ENCODE measurements at regions not wholly inside any gene's neighbourhood (a gene's known extent, or its start where the extent isn't known, plus 50 kb on each side); places are given as distances from the start of the nearest gene placed in this dataset.

DNA sequence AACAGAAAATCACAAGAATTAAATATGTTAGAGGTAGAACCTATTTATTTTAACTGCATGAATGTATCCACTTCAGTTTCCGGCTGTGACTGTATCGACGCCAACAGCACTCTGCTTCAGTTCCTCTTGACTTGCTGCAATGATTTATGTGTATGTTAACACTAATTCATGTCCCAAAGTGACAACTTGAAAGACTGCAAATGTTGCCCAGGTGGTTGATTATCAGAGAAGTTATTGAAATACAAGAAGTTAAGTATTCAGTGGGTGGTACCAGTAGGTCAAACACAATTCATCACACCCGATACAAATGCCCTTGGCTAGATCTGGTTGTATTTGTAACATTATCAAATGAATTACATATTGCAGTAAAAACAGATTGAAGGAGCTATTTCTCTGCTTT lies 622.7 kb upstream of the CDH18 start:
- no peak for DNase-seq (ENCODE audit: low spot score)
- TF ChIP-seq, protein P1, sequence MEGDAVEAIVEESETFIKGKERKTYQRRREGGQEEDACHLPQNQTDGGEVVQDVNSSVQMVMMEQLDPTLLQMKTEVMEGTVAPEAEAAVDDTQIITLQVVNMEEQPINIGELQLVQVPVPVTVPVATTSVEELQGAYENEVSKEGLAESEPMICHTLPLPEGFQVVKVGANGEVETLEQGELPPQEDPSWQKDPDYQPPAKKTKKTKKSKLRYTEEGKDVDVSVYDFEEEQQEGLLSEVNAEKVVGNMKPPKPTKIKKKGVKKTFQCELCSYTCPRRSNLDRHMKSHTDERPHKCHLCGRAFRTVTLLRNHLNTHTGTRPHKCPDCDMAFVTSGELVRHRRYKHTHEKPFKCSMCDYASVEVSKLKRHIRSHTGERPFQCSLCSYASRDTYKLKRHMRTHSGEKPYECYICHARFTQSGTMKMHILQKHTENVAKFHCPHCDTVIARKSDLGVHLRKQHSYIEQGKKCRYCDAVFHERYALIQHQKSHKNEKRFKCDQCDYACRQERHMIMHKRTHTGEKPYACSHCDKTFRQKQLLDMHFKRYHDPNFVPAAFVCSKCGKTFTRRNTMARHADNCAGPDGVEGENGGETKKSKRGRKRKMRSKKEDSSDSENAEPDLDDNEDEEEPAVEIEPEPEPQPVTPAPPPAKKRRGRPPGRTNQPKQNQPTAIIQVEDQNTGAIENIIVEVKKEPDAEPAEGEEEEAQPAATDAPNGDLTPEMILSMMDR (IDR thresholded peaks at IDR 0.05; ENCODE audit: borderline replicate concordance, control extremely low read depth, extremely low read depth, insufficient read depth, missing control alignments): no peak
- in situ Hi-C loops (cut with MboI; ENCODE audit: low sequenced_read_pairs, unreplicated experiment): no loop called here

DNA sequence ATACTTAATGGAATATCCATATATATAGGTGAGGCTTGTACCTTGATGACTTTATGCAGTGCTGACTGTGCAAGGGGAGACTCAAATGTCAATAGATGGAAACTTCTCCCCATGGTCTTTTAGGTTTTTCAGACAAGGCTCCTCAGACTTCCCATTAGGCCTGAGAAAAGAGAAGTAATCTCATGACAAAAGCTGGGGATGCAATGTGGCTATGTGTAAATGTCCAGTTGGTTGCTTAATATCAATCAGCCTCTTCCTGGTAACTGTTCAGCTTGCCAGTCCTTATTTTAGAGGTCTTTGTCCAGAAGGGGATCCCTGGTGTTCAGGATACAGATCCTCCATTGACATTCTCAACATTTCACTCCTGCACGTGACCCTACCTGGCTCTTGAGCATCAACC lies 621.1 kb upstream of the CDH18 start:
- TF ChIP-seq, protein P1 (IDR thresholded peaks at IDR 0.05; ENCODE audit: borderline replicate concordance, control extremely low read depth, extremely low read depth, insufficient read depth, missing control alignments): no peak
- in situ Hi-C loops (cut with MboI; ENCODE audit: low sequenced_read_pairs, unreplicated experiment): no loop called here
- DNase-seq (ENCODE audit: low spot score): no peak

DNA sequence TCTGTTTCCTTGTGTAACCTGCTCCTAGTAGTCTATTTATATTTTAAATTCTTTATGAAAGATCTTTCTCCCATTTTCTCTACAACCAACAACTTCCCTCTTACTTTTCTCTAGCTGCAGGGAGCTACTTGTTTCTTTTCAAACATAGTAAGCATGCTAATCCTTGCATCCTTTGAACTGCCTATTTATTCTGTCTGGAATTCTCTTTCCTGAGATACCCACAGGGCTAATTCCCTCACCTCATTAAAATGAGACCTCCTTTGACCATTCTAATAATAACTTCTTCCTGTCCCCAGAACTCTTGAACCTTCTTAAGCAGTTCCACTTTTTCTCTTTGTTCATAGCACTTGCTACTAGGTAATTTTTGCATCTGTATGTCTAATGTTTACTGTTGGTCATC lies 620.6 kb upstream of the CDH18 start:
- DNase-seq (ENCODE audit: low spot score): no peak
- TF ChIP-seq, protein P1 (IDR thresholded peaks at IDR 0.05; ENCODE audit: borderline replicate concordance, control extremely low read depth, extremely low read depth, insufficient read depth, missing control alignments): no peak

DNA sequence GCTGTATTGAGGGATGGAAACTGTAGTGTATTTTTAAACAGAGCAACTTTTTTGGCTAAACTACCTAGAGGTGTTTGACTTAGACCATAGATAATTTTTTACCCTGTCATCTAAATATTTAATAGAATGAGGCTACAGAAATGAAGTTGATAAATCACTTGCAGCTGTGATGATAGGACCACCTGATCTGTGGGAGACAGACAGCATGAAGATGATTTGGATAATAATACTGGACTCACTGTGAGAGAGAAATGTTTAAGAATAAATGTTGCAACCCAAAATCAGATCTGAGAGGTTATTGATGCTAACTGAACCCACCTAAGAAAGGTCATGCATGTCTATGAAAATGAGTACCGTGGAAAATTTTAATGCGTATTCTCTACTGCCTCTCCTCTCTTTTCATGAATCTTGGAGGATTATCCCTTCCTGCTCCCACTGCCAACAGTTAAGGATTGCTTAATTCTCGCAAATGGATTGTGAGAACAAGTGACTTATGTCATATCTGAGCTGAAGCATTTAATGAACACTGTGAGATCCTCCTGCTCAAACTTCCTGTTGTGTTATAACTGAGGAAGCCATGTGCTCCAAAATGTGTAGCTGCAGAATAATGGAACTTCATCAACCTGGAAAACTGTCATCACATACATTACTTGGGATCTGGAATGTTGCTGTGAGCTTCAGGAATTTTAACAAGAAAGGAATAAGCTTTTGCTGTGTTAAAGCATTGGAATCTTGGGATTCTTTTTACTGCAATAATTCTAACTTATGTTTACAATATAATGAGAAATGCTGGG lies 617.9 kb upstream of the CDH18 start:
- in situ Hi-C loops (cut with MboI; ENCODE audit: low sequenced_read_pairs, unreplicated experiment): no loop called here
- no peak for DNase-seq (ENCODE audit: low spot score)
- TF ChIP-seq, protein P1 (IDR thresholded peaks at IDR 0.05; ENCODE audit: borderline replicate concordance, control extremely low read depth, extremely low read depth, insufficient read depth, missing control alignments): no peak

More for the DNA sequence above, 620.6 kb upstream of the CDH18 start:
- in situ Hi-C loops (cut with MboI; ENCODE audit: low sequenced_read_pairs, unreplicated experiment): no loop called here

DNA sequence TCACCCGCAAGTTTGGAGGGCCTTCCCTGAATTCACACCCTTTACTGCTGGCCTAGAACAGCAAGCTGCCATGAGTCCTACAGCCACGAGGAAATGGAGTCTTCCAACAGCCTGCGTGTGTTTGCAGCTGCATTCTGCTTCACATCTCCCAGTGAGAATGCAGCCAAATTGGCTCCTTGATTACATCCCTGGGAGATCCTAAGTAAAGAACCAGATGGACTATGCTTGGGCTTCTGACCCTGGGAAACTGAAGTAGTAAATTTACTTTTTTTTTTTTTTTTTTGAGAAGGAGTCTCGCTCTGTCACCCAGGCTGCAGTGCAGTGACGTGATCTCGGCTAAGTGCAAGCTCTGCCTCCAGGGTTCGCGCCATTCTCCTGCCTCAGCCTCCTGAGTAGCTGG lies 617.0 kb upstream of the CDH18 start:
- in situ Hi-C loops (cut with MboI; ENCODE audit: low sequenced_read_pairs, unreplicated experiment): no loop called here
- TF ChIP-seq, protein P1 (IDR thresholded peaks at IDR 0.05; ENCODE audit: borderline replicate concordance, control extremely low read depth, extremely low read depth, insufficient read depth, missing control alignments): no peak
- no peak for DNase-seq (ENCODE audit: low spot score)

DNA sequence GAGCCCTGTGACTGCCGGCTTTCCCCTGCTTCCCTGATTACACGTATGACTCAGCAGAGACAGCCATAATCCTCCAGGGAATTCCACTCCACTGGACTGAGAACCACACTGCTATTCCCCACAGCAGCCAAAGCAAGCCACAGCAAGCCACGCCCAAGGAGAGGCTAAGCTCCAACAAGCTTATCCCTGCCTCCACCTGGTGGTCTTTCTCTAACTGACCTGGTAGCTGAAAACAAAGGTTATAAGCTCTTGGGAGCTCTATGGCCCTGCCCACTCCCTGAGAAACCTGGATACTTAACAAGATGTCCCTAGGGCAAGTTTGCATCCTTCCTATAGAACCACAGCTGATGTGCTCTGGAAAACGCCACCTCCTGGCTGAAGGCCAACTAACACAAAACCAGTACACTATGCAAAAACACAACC lies 613.7 kb upstream of the CDH18 start:
- TF ChIP-seq, protein P1 (IDR thresholded peaks at IDR 0.05; ENCODE audit: borderline replicate concordance, control extremely low read depth, extremely low read depth, insufficient read depth, missing control alignments): no peak
- in situ Hi-C loops (cut with MboI; ENCODE audit: low sequenced_read_pairs, unreplicated experiment): no loop called here
- no peak for DNase-seq (ENCODE audit: low spot score)

All from GM13976 (cell line).